HCT116 (cell line): ENCODE measurements at regions not wholly inside any gene's neighbourhood (a gene's known extent, or its start where the extent isn't known, plus 50 kb on each side); places are given as distances from the start of the nearest gene placed in this dataset.

Experiments
- ATAC-seq: fragments of 200-7000 bp; cut with Tn5 transposase; 2 replicates; pipeline ENCODE4 v1.9.1; 2020; ENCODE audit warnings: mild to moderate bottlenecking, moderate library complexity
- BruUV-seq: library from RNA; stranded (reverse); fragments of 400-500 nt; replicated peaks from 2 replicates; lab custom pipeline; 2021; lab: Mats Ljungman, UMichigan
- CTCF ChIA-PET: fragments of 300-600 bp; sonication (Branson Sonifier 250); formaldehyde crosslinking; loops from one replicate; lab custom pipeline; 2021; ENCODE audit warnings: antibody characterized with exemption; lab: Charles Lee
- POLR2A ChIA-PET: fragments of 300-600, 350-600 bp; sonication (Branson Sonifier 250); formaldehyde crosslinking; loops from one replicate; lab custom pipeline; 2021; ENCODE audit warnings: antibody characterized with exemption; lab: Charles Lee
- RAD21 ChIA-PET, 2 experiments: fragments of 300-600 bp; sonication (Branson Sonifier 250); formaldehyde crosslinking; loops; one replicate each; lab custom pipeline; 2023; ENCODE audit warnings: low total read pairs in 2 of 2; ENCODE audit not compliant: uncharacterized antibody in 2 of 2, unreplicated experiment in 2 of 2, low non-redundant PET in 1 of 2; lab: Charles Lee
- DNase-seq: peaks from one replicate; pipeline ENCODE4 v3.0.0-alpha.2; 2010; ENCODE audit warnings: low read depth, low spot score
- H2AFZ ChIP-seq: fragments of 200-600 bp; shearing (Covaris generic), sonication (generic); 2 replicates; pipeline ENCODE4 v1.6.1; 2017; ENCODE audit warnings: low read depth, mixed run types, mixed read lengths, antibody characterized with exemption, low read length; ENCODE audit not compliant: poor library complexity, severe bottlenecking
- H3K27ac ChIP-seq: 2 replicates; pipeline ENCODE4 v1.5.1; 2012; ENCODE audit warnings: low read depth, low read length
- H3K27me3 ChIP-seq: fragments of 200-600 bp; sonication (generic); 2 replicates; pipeline ENCODE4 v1.6.1; 2016; ENCODE audit warnings: mixed run types, low read length, mixed read lengths; ENCODE audit not compliant: insufficient read depth
- H3K36me3 ChIP-seq, 2 experiments: fragments of 200-500 bp in 1 of 2; fragments of 200-600 bp in 1 of 2; sonication (Bioruptor generic) in 1 of 2; sonication (generic) in 1 of 2; 2 replicates each; pipeline versions ENCODE4 v1.5.1 to v1.6.1; 2014 to 2016; ENCODE audit warnings: low read length in 2 of 2, inconsistent platforms in 1 of 2, mixed read lengths in 1 of 2, mixed run types in 1 of 2; ENCODE audit not compliant: insufficient read depth in 2 of 2, control insufficient read depth in 1 of 2
- H3K4me1 ChIP-seq, 2 experiments: fragments of 200-600 bp in 1 of 2; sonication (generic) in 1 of 2; 2 replicates each; pipeline versions ENCODE4 v1.5.1 to v1.6.1; 2012 to 2017; ENCODE audit warnings: low read length in 2 of 2, inconsistent platforms in 1 of 2, mild to moderate bottlenecking in 1 of 2, mixed read lengths in 1 of 2, mixed run types in 1 of 2, moderate library complexity in 1 of 2; ENCODE audit not compliant: insufficient read depth in 2 of 2, control insufficient read depth in 1 of 2
- H3K4me2 ChIP-seq: fragments of 200-600 bp; sonication (generic); 2 replicates; pipeline ENCODE4 v1.6.1; 2017; ENCODE audit warnings: mixed run types, low read length, mixed read lengths
- H3K4me3 ChIP-seq, 2 experiments: fragments of 200-600 bp in 1 of 2; sonication (generic) in 1 of 2; replicated peaks in 1 of 2; 2 replicates each; pipeline ENCODE4 v1.5.1; 2011 to 2016; ENCODE audit warnings: low read length in 2 of 2, control low read depth in 1 of 2, low read depth in 1 of 2, mild to moderate bottlenecking in 1 of 2, mixed read lengths in 1 of 2, mixed run types in 1 of 2
- H3K79me2 ChIP-seq: fragments of 200-600 bp; sonication (generic); 2 replicates; pipeline ENCODE4 v1.6.1; 2017; ENCODE audit warnings: mild to moderate bottlenecking, mixed run types, low read length, moderate library complexity, mixed read lengths; ENCODE audit not compliant: insufficient read depth
- H3K9ac ChIP-seq: fragments of 200-600 bp; sonication (generic); 2 replicates; pipeline ENCODE4 v1.6.1; 2016; ENCODE audit warnings: low read length, mixed read lengths
- H3K9me2 ChIP-seq: fragments of 200-600 bp; sonication (generic), shearing (Covaris generic); 2 replicates; pipeline ENCODE4 v1.6.1; 2017; ENCODE audit warnings: mixed run types, mild to moderate bottlenecking, moderate library complexity; ENCODE audit not compliant: insufficient read depth
- H3K9me3 ChIP-seq, 2 experiments: fragments of 200-500 bp in 1 of 2; fragments of 200-600 bp in 1 of 2; sonication (Bioruptor generic) in 1 of 2; sonication (generic) in 1 of 2; 2 replicates each; pipeline ENCODE4 v1.6.1; 2014 to 2017; ENCODE audit warnings: low read length in 2 of 2, mixed read lengths in 2 of 2, inconsistent platforms in 1 of 2, low read depth in 1 of 2, mild to moderate bottlenecking in 1 of 2, mixed run types in 1 of 2, moderate library complexity in 1 of 2; ENCODE audit not compliant: control insufficient read depth in 1 of 2, insufficient read depth in 1 of 2
- H4K20me1 ChIP-seq: fragments of 200-600 bp; sonication (generic), shearing (Covaris generic); 2 replicates; pipeline ENCODE4 v1.6.1; 2017; ENCODE audit warnings: mixed run types, mild to moderate bottlenecking, moderate library complexity; ENCODE audit not compliant: insufficient read depth
- CEBPB ChIP-seq: IDR thresholded peaks from 2 replicates; pipeline ENCODE4 v1.6.1; 2012; ENCODE audit warnings: low read depth
- CTCF ChIP-seq, 3 experiments: fragments of 200-600 bp in 1 of 3; sonication (generic) in 1 of 3; IDR thresholded peaks in 2 of 3; conservative IDR thresholded peaks in 1 of 3; 2 replicates each; pipeline ENCODE4 v1.5.1; 2012 to 2017; ENCODE audit warnings: low read depth in 2 of 3, low read length in 2 of 3, antibody characterized with exemption in 1 of 3, borderline replicate concordance in 1 of 3, control low read depth in 1 of 3, mild to moderate bottlenecking in 1 of 3, mixed read lengths in 1 of 3, mixed run types in 1 of 3, moderate library complexity in 1 of 3; ENCODE audit not compliant: insufficient read depth in 1 of 3
- JUND ChIP-seq: IDR thresholded peaks from 2 replicates; pipeline ENCODE4 v1.6.1; 2012
- POLR2AphosphoS5 ChIP-seq: IDR thresholded peaks from 2 replicates; pipeline ENCODE4 v1.6.1; 2011; ENCODE audit warnings: mild to moderate bottlenecking, low read depth, low read length, moderate library complexity
- RAD21 ChIP-seq: IDR thresholded peaks from 2 replicates; pipeline ENCODE4 v1.6.1; 2012; ENCODE audit warnings: low read depth, mild to moderate bottlenecking
- SRF ChIP-seq: IDR thresholded peaks from 2 replicates; pipeline ENCODE4 v1.6.1; 2012; ENCODE audit warnings: low read depth
- TCF7L2 ChIP-seq: IDR thresholded peaks from 2 replicates; pipeline ENCODE4 v1.7.0; 2011; ENCODE audit warnings: borderline replicate concordance, inconsistent platforms; ENCODE audit not compliant: insufficient read depth, insufficient read length; ENCODE audit errors: extremely low read depth
- YY1 ChIP-seq: IDR thresholded peaks from 2 replicates; pipeline ENCODE4 v1.6.1; 2011; ENCODE audit warnings: low read length, low read depth, moderate library complexity, mild to moderate bottlenecking; ENCODE audit not compliant: insufficient replicate concordance; ENCODE audit errors: extremely low read depth
- ZFX ChIP-seq: fragments of 450-650 bp; IDR thresholded peaks from 2 replicates; pipeline ENCODE4 v1.6.1; 2017
- intact Hi-C: fragments of 100-400 bp; cut with micrococcal nuclease; formaldehyde crosslinking; loops from 2 replicates; pipeline ENCODE4 v1.10.0; 2022
- TF ChIP-seq, protein P1 (sequence below): IDR thresholded peaks from 2 replicates; pipeline ENCODE4 v1.6.1; 2011; ENCODE audit warnings: mild to moderate bottlenecking, low read length, moderate library complexity; ENCODE audit not compliant: insufficient replicate concordance; ENCODE audit errors: extremely low read depth

- TF ChIP-seq CTCF (IDR thresholded peaks at IDR 0.05 in 2 of 3, conservative IDR thresholded peaks at IDR 0.05 in 1 of 3; ENCODE audit: borderline replicate concordance in 1 of 3, insufficient read depth in 1 of 3, low read depth in 2 of 3, low read length in 2 of 3): no peak
- no peak for TF ChIP-seq POLR2AphosphoS5
Observed at GRCh38 chrX:107505223-107505622, 55.8 kb downstream of the FRMPD3 start (continued).

- Histone ChIP-seq H3K36me3 (no peaks in the 10 kb centered on the region), H3K9me3 (no peaks in the 10 kb centered on the region), H3K79me2 (no peaks in the 10 kb centered on the region), H4K20me1 (no peaks in the 10 kb centered on the region), H3K4me2 (no peak overlapping the region), H3K4me1 (no peaks in the 10 kb centered on the region), H3K9ac (no peak overlapping the region), H3K4me3 (no peak overlapping the region), H3K27ac (no peak overlapping the region), H3K27me3 (no peaks in the 10 kb centered on the region), H3K9me2 (no peaks in the 10 kb centered on the region), H2AFZ (no peak overlapping the region)
- POLR2A ChIA-PET: no interaction called here
- no TSS peak for BruUV-seq
- RAD21 ChIA-PET: no interaction called here
- CTCF ChIA-PET: no interaction called here
- intact Hi-C loops: no loop called here
- TF ChIP-seq RAD21: no peak
- TF ChIP-seq SRF: no peak
- TF ChIP-seq, protein P1, sequence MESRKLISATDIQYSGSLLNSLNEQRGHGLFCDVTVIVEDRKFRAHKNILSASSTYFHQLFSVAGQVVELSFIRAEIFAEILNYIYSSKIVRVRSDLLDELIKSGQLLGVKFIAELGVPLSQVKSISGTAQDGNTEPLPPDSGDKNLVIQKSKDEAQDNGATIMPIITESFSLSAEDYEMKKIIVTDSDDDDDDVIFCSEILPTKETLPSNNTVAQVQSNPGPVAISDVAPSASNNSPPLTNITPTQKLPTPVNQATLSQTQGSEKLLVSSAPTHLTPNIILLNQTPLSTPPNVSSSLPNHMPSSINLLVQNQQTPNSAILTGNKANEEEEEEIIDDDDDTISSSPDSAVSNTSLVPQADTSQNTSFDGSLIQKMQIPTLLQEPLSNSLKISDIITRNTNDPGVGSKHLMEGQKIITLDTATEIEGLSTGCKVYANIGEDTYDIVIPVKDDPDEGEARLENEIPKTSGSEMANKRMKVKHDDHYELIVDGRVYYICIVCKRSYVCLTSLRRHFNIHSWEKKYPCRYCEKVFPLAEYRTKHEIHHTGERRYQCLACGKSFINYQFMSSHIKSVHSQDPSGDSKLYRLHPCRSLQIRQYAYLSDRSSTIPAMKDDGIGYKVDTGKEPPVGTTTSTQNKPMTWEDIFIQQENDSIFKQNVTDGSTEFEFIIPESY: no peak
- no peak for TF ChIP-seq JUND
- no peak for TF ChIP-seq YY1
- TF ChIP-seq TCF7L2: no peak
- no peak for TF ChIP-seq ZFX
- TF ChIP-seq CEBPB: no peak
- no peak for ATAC-seq
- DNase-seq: no peak
Observed at GRCh38 chrX:107506596-107507031, 57.2 kb downstream of the FRMPD3 start.
